Natural killer cell (primary cell): ENCODE measurements at regions not wholly inside any gene's neighbourhood (a gene's known extent, or its start where the extent isn't known, plus 50 kb on each side); places are given as distances from the start of the nearest gene placed in this dataset.

Experiments used
- ATAC-seq, 3 donors: fragments of 150-1000 bp in 2 of 3; fragments of 200-7000 bp in 1 of 3; cut with Tn5 transposase; 1 replicate in 1 of 3; 2 replicates in 2 of 3; pipeline ENCODE4 v1.10.0; 2021; ENCODE audit warnings: mild to moderate bottlenecking in 2 of 3, moderate library complexity in 2 of 3
- DNase-seq, 2 donors: peaks; one replicate each; pipeline versions ENCODE4 v3.0.0 to v3.0.0-alpha.2; 2013 to 2021; ENCODE audit warnings: mixed read lengths in 1 of 2
- H3K27ac ChIP-seq: one replicate; pipeline ENCODE4 v1.5.1; 2013; ENCODE audit warnings: mild to moderate bottlenecking, low read length
- H3K27me3 ChIP-seq: one replicate; pipeline ENCODE4 v1.6.1; 2013; ENCODE audit warnings: low read length; ENCODE audit not compliant: control insufficient read depth, insufficient read depth
- H3K36me3 ChIP-seq: one replicate; pipeline ENCODE4 v1.6.1; 2013; ENCODE audit warnings: low read length; ENCODE audit not compliant: control insufficient read depth, insufficient read depth
- H3K4me1 ChIP-seq: one replicate; pipeline ENCODE4 v1.6.1; 2013; ENCODE audit warnings: low read length; ENCODE audit not compliant: control insufficient read depth, insufficient read depth
- H3K4me3 ChIP-seq: one replicate; pipeline ENCODE4 v1.5.1; 2013; ENCODE audit warnings: low read length
- H3K9me3 ChIP-seq: one replicate; pipeline ENCODE4 v1.6.1; 2013; ENCODE audit warnings: low read length; ENCODE audit not compliant: control insufficient read depth, insufficient read depth
- H3K27ac Mint-ChIP-seq, 2 donors: one replicate each; pipeline ENCODE4 v1.8.0; 2022; ENCODE audit warnings: mild to moderate bottlenecking in 2 of 2, mixed read lengths in 2 of 2, moderate library complexity in 1 of 2
- H3K27me3 Mint-ChIP-seq, 2 donors: one replicate each; pipeline ENCODE4 v1.8.0; 2022; ENCODE audit warnings: low read depth in 2 of 2, mixed read lengths in 2 of 2
- H3K36me3 Mint-ChIP-seq: one replicate; pipeline ENCODE4 v1.8.0; 2022; ENCODE audit warnings: mixed read lengths
- H3K4me1 Mint-ChIP-seq, 2 donors: one replicate each; pipeline ENCODE4 v1.8.0; 2022; ENCODE audit warnings: mixed read lengths in 2 of 2
- H3K4me3 Mint-ChIP-seq: one replicate; pipeline ENCODE4 v1.8.0; 2022; ENCODE audit warnings: mild to moderate bottlenecking, moderate library complexity, mixed read lengths
- H3K9me3 Mint-ChIP-seq, 2 donors: one replicate each; pipeline ENCODE4 v1.8.0; 2022; ENCODE audit warnings: mixed read lengths in 2 of 2
- WGBS: methylation state at CpG from one replicate; pipeline ENCODE4 v1.1.7; 2013; ENCODE audit warnings: missing lambda C conversion rate; ENCODE audit not compliant: insufficient coverage; 5-methylcytosine and 5-hydroxymethylcytosine counted together
- intact Hi-C: fragments of 100-400 bp; cut with micrococcal nuclease; formaldehyde crosslinking; loops from one replicate; pipeline ENCODE4 v1.14.2; 2022
- TF ChIP-seq, protein P1 (sequence below): fragments of 200-600 bp; IDR thresholded peaks from one replicate; pipeline ENCODE4 v1.8.0; 2022; ENCODE audit warnings: antibody characterized with exemption

DNA sequence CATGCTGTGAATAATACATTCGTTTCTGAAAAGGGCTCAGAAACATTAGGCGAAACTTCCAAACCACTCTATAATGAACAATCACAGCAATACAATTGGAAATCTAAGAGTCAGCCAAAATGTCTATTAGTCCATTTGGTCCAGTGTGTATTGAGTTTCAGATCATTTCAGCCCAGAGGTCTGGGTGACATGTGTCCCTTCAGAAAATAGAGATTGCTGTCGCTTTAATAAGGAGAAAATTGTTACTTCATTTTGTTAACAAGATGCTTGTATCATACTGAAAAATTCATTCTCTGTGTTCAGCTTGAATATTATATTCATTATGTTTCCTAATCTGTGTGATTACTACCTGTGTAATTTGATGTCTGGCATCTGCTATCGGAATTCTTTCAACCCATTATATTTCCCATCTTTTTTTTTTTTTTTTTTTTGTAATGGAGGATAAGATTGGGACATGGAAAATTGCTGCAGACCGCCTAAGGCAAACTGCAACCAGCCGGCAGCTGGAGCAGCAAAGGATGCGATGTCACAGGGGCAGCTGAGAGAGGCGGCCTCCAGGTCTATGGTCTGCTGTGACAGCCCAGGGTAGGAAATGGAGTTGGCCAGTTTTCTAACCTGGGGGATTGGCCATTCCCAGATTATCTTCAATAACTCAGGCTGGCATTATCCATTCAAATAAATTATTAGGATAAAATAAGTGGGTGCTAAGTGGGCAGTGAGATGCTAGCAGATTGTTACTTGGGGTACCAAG is 170.9 kb upstream of the NPVF start:
- no peak for DNase-seq
- Histone ChIP-seq H3K27ac (no peak overlapping the region), H3K4me1 (no peaks in the 10 kb centered on the region), H3K27me3 (peaks cover 2% of the 10 kb centered on the region), H3K36me3 (no peaks in the 10 kb centered on the region), H3K9me3 (no peaks in the 10 kb centered on the region), H3K4me3 (no peak overlapping the region)
- intact Hi-C loops: no loop called here
- 91% methylated on average over 6 of the region's 8 CpGs for WGBS
- no peaks in the 10 kb centered on the region for H3K36me3 Mint-ChIP-seq
- peaks cover 2 to 20% of the 10 kb centered on the region in 2 donors for H3K27me3 Mint-ChIP-seq
- H3K4me3 Mint-ChIP-seq: no peak overlapping the region
- no peak overlapping the region for H3K27ac Mint-ChIP-seq
- no peaks in the 10 kb centered on the region for H3K4me1 Mint-ChIP-seq
- no peaks in the 10 kb centered on the region for H3K9me3 Mint-ChIP-seq
- TF ChIP-seq, protein P1, sequence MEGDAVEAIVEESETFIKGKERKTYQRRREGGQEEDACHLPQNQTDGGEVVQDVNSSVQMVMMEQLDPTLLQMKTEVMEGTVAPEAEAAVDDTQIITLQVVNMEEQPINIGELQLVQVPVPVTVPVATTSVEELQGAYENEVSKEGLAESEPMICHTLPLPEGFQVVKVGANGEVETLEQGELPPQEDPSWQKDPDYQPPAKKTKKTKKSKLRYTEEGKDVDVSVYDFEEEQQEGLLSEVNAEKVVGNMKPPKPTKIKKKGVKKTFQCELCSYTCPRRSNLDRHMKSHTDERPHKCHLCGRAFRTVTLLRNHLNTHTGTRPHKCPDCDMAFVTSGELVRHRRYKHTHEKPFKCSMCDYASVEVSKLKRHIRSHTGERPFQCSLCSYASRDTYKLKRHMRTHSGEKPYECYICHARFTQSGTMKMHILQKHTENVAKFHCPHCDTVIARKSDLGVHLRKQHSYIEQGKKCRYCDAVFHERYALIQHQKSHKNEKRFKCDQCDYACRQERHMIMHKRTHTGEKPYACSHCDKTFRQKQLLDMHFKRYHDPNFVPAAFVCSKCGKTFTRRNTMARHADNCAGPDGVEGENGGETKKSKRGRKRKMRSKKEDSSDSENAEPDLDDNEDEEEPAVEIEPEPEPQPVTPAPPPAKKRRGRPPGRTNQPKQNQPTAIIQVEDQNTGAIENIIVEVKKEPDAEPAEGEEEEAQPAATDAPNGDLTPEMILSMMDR: no peak
- ATAC-seq: no peak

DNA sequence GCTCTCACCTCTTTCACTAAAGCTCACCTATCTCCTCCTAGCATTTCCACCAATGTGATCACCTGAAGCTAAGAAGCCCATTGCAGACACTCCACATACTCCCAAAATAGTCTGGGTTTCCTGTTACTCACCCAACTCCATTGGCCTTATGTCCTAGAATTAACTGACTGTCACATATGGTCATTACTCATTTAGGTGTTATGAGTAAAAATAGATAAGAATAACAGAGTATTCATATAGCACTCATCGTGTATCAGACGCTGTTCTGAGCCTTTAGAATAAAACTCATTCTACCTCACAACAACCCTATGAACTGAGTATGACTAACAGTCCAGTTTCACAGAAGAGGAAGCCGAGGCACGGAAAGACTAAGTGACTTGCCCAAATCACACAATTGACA is 174.2 kb upstream of the NPVF start:
- ATAC-seq: no peak
- no peak for DNase-seq
- Histone ChIP-seq H3K36me3 (no peaks in the 10 kb centered on the region), H3K4me3 (no peak overlapping the region), H3K27me3 (peaks cover 2% of the 10 kb centered on the region), H3K4me1 (no peaks in the 10 kb centered on the region), H3K9me3 (no peaks in the 10 kb centered on the region), H3K27ac (no peak overlapping the region)
- intact Hi-C loops: no loop called here
- no peak overlapping the region for H3K4me3 Mint-ChIP-seq
- no peak overlapping the region for H3K27ac Mint-ChIP-seq
- no peaks in the 10 kb centered on the region for H3K4me1 Mint-ChIP-seq
- 88% methylated on average over 4 of the region's 4 CpGs for WGBS
- H3K27me3 Mint-ChIP-seq: peaks cover 13 to 15% of the 10 kb centered on the region in 2 donors
- H3K9me3 Mint-ChIP-seq: no peaks in the 10 kb centered on the region
- H3K36me3 Mint-ChIP-seq: no peaks in the 10 kb centered on the region
- TF ChIP-seq, protein P1: no peak

DNA sequence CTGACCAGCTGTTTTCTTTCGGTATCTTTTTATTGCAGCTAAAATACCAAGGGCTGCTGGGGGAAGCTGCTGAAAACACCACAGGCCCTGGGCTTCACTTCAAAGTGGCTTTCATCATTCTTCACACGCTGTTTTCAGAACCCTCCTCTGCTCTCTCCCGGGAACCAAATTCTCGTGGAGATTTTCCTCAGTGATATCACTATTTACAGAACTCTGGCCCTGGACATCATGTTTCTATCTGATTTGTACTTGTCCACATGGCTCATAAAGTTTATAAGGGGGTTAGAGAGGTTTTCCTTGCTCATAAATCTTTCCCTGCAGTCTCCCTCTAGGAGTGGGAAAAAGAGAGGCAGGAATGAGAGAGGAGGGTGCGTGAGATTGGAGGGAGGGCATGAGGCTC is 177.4 kb upstream of the NPVF start:
- Mint-ChIP-seq H3K9me3 (no peaks in the 10 kb centered on the region), H3K27ac (no peak overlapping the region), H3K4me3 (no peak overlapping the region), H3K4me1 (no peaks in the 10 kb centered on the region), H3K27me3 (peaks cover 16 to 21% of the 10 kb centered on the region in 2 donors), H3K36me3 (no peaks in the 10 kb centered on the region)
- no peak overlapping the region for H3K4me3 ChIP-seq
- H3K9me3 ChIP-seq: no peaks in the 10 kb centered on the region
- no peaks in the 10 kb centered on the region for H3K27me3 ChIP-seq
- TF ChIP-seq, protein P1: no peak
- DNase-seq (no peak), ATAC-seq (no peak)
- H3K27ac ChIP-seq: no peak overlapping the region
- no peaks in the 10 kb centered on the region for H3K36me3 ChIP-seq
- WGBS: 87% methylated on average over 5 of the region's 5 CpGs
- no peaks in the 10 kb centered on the region for H3K4me1 ChIP-seq
- intact Hi-C loops: no loop called here

DNA sequence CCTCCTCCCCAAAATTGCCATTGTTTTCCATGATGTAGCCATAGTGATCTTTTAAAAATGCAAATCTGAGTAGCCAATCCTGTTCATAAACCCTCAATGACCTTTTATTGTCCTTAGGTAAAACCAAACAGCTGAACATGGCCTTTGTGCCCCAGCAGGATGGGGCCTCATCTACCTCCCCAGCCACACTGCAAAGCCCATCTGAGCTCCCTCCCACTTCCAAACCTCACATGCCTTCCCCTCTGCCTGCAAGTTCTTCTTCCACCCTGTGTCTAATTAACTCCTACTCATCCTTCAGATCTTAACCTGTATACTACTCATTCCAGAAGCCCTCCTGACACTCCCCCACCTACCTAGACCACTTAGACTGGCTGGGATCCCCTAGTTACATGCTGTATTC is 178.8 kb upstream of the NPVF start:
- Histone ChIP-seq H3K27ac (no peak overlapping the region), H3K4me1 (no peaks in the 10 kb centered on the region), H3K27me3 (no peaks in the 10 kb centered on the region), H3K4me3 (no peak overlapping the region), H3K36me3 (no peaks in the 10 kb centered on the region), H3K9me3 (no peaks in the 10 kb centered on the region)
- TF ChIP-seq, protein P1: no peak
- Mint-ChIP-seq H3K4me3 (no peak overlapping the region), H3K9me3 (no peaks in the 10 kb centered on the region), H3K4me1 (no peaks in the 10 kb centered on the region), H3K27ac (no peak overlapping the region), H3K36me3 (no peaks in the 10 kb centered on the region), H3K27me3 (peaks cover 16 to 21% of the 10 kb centered on the region in 2 donors)
- intact Hi-C loops: no loop called here
- DNase-seq (no peak), ATAC-seq (no peak)
